GM21576 (cell line): ENCODE measurements at regions not wholly inside any gene's neighbourhood (a gene's known extent, or its start where the extent isn't known, plus 50 kb on each side); places are given as distances from the start of the nearest gene placed in this dataset.

Experiments used
- ATAC-seq: cut with Tn5 transposase; IDR thresholded peaks from one replicate; pipeline ENCODE4 v1.9.1; 2021; ENCODE audit warnings: mild to moderate bottlenecking, moderate library complexity; ENCODE audit not compliant: unreplicated experiment

DNA sequence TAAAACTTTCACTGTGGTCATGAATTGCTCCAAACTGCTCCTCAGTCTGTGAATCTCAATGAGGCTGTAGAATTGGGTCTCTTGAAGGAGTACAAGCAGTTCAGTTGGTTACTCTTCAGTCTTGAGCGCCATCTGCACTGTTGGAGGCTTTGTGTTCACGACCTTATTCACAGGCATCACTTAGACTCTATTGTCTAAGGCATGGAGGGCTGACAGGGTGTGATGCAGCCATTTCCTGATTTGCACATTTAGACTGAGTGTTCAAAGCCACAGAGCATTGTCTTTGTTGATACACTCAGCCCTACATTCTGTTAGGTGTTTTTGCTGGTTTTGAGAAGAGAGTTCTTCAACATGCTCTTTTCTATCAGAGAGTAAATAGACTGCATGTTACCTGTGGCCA lies 355.9 kb upstream of the RIOK2 start:
- no peak for ATAC-seq

DNA sequence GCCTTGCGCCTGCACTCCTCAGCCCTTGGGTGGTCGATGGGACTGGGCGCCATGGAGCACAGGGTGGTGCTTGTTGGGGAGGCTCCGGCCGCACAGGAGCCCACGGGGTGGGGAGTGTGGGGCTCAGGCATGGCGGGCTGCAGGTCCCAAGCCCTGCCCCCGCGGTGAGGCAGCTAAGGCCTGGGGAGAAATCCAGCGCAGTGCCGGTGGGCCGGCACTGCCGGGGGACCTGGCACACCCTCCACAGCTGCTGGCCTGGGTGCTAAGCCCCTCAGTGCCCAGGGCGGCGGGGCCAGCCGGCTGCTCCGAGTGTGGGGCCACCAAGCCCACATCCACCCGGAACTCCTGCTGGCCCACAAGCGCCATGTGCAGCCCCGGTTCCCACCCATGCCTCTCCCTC lies 358.8 kb upstream of the RIOK2 start:
- no peak for ATAC-seq

DNA sequence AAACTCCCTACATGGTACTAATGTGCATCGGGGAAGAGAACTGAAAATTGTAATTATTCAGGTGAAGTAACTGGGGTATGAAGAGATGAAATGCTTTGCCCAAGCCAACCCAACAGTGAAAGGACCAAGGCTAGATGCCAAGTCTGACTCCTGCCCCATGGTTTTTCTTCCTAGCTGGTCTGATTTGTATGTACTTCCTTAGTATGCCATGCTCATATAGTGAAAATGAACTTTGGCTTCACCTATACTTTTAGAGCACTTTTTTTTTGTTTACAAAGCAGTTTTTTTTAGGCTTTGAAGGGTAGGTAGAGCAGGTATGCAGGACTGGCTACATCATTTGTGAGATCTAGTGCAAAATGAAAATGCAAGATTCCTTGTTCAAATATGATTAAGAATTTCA lies 359.4 kb upstream of the RIOK2 start:
- ATAC-seq, result no peak

DNA sequence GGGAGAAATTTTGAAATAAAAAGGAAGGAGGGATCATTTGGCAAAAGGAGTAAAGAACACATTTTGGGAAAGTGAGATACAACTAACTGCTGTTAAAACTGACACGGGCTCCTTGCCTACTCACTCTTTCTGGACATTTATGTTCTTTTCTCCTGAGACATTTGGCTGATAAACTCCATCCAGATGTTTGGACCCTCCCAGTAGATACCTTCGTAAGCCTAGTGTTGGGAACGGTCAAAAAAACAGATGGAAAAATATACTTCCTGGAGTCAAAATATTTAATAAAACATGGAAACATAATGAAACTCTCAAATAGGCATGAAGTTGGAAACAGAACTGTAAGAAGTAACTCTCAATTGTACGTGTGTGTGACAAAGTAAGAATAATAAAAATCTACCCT lies 360.1 kb upstream of the RIOK2 start:
- ATAC-seq, result no peak

DNA sequence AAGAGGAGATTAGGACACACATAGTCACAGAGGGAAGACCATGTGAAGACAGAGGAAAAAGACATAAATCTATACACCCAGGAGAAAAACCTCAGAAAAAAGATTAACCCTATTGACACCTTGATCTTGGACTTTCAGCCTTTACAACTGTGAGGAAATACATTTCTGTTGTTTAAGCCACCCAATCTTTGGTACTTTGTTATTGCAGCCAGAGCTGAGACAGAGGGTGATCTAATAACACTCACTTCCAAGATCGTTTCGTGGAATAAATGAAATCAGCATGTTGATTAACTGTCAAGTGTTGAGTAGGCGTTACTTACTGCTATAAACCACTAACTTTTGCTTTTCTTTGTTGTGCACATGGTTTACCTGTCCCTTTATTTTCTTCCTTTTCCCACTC lies 361.2 kb upstream of the RIOK2 start:
- no peak for ATAC-seq

DNA sequence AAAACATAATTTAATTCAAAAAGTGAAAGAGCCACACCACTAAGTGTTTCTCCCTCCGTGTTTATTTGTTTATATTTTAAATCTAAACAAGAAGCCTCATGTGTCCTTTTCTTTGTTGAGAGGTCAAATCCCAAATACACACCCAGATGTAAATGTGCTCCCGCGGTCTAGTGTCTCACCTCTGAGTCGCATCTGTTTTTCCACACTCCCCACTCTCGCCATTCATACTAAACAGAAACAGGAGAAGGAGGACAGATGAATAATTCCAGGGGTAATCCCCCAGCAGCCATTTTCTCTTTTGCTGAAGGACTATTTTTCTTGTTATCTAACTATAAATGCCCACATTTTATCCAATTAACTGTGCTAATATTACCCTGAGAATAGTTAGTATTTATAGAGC lies 361.6 kb upstream of the RIOK2 start:
- no peak for ATAC-seq

DNA sequence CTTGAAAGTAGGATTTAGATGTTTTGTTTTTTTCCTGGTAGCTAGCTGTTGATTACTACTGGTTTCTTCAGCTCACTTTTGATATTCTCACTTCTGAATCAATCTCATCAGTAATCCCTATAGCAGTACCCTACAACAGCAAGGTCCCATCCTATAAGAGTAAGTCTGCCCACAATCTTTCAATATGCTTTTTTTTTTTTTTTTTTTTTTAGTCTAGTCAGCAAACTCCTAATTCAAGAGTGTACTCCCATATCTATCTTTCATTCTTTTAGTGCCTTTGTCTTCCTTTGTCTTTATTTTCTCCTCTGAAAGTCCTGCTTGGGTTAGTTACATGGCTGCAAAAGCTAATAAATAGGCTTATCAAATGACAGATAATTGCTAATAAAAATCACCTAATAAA lies 362.4 kb upstream of the RIOK2 start:
- no peak for ATAC-seq

DNA sequence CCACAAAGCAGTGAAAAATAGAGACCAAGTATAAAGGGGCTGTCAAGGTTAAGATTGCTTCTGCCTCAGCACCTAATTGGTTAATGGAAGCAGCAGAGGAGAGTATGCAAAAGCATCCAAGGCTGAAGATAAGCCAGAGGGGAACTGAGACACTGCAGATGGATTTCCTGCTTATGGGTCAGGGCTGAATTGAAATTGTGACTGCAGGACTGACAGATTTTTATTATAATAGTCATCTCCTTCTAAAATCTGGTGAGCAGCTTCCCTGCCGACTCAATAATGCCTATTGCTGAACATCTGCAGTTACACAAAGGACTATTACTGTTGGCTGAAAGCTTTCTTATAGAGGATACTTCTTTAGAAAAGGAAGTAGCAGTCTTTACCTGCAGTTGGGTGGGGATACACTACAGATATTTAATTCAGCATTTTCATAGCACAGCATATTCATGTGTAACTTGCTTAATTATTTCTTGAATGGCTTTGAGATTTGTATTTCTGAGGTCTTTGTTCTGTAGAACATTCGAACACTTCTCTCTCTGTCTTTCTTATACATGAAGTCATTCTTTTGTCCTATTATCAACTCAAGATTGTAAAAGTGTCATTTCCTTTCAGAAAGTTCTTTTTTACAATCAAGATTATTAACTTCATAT lies 363.0 kb upstream of the RIOK2 start:
- no peak for ATAC-seq

DNA sequence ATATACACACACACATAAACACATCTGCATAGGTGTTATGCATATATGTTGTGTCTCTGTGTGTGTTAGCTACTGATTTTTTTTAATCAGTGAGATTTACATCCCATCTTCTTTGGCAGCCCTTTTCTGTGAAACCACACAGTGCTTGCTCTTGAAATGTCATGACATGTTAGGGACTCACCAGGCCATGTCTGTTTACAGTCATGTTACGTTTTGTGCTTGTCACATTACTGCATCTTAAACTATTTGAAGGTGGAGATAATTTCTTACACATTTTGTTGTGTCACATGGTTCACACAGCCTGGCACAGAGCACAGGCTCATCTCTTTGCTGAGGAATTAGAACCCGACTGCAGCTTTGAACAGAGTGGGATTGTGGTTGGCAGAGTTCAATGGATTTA lies 364.4 kb upstream of the RIOK2 start:
- ATAC-seq, result no peak

DNA sequence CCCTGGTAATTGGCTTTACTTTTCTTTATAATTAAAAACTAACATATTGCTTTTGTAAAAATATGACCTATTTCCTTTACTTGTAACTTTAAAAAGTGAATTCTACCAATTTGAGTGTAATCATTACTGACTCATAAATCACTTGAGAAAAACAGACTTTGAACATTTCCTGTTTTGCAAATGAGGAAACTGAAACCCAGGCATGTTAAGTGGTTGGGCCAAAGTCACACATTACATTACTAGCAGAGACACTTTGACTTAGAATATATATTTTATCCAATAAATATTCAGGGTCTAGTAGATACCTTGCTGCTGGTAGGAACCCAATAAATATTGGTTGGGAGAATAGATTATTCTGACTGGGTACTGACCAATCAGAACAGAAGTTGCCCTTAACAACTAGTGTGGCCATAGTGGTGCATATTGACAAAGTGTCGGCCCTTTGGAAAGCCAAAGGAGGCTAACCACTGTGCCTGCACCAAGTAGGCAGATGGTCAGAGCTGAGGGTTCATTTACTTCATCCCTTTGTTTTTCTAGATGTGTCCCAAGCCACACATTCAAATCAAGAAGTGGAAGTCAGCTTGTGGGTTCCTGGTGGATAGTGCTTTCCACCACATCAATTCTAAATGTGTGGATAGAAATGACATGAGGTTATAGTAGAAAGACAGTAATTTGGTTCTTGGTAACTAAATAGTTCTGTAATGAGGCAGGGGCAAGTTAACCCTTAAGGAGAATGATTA lies 365.1 kb upstream of the RIOK2 start:
- ATAC-seq, result peak; percentile 88

DNA sequence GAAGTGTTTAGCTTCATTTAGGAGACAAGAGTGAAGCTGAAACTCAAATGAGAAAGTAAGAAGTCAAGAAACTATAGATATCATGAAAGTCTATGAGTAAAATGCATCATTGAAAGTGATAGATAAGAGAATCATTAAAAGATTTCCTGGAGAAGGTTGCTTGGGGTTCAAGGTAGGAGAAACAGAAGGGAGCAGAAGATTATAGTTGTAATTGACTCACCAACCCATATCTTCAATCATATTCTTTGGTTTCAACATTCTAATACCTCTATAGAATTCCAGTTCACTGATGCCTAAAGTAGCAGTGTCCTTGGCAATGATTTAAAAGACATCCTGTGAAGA lies 365.7 kb upstream of the RIOK2 start:
- ATAC-seq, result no peak

DNA sequence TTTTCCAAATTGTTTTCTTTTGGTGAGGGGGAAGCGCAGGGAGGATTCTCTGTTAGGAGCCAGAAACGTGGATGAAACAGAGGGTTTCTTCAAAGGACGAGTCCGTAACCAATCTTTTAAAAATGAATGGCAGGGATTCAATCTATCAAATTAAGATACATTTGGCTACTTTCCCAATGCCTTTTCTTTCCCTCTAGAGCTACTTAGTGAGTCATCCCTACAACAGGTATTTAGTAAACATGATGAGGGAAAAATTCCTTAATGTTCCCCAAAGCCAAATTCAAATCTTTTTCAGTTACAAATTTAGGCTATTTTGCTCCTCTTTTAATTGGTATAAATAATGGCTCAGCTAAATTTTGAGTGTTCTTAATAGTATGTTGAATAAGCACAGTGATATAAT lies 366.4 kb upstream of the RIOK2 start:
- no peak for ATAC-seq

DNA sequence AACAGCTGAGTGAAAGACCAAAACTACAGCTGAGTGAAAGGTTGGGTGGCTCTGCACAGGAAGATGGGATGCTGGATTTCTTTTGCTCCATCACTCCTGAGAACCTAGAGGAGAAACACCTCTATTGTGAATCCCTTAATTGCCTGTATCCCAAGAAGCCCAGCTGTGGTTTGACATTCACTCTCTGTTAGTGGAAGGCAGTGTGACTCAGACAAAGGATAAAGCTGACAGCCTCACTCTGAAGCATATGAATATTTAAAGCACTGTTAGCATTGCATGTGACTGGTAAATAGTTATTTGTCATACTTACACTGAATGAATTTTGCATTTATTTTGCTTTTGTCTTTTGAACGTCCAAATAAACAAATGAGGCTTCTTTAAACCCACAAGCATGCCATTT lies 367.1 kb upstream of the RIOK2 start:
- no peak for ATAC-seq

DNA sequence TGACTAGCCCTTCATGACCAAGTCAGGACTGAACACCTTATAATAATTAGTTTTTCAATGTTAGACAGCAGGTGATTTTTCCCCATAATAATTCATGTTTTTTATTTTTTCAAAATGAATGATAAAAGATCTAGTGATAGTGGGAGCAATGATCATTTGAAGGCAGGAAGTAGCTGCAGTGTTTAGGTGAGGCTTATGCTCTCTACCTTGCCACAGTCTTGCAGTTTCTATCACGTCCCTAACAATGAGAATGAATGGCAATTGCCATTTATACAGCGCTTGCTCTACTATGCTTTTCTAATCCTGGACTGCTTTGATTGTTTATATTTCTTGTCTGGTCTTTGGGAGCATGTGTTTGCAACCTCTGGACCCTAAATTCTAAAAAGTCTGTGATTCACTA lies 367.8 kb upstream of the RIOK2 start:
- ATAC-seq, result no peak

DNA sequence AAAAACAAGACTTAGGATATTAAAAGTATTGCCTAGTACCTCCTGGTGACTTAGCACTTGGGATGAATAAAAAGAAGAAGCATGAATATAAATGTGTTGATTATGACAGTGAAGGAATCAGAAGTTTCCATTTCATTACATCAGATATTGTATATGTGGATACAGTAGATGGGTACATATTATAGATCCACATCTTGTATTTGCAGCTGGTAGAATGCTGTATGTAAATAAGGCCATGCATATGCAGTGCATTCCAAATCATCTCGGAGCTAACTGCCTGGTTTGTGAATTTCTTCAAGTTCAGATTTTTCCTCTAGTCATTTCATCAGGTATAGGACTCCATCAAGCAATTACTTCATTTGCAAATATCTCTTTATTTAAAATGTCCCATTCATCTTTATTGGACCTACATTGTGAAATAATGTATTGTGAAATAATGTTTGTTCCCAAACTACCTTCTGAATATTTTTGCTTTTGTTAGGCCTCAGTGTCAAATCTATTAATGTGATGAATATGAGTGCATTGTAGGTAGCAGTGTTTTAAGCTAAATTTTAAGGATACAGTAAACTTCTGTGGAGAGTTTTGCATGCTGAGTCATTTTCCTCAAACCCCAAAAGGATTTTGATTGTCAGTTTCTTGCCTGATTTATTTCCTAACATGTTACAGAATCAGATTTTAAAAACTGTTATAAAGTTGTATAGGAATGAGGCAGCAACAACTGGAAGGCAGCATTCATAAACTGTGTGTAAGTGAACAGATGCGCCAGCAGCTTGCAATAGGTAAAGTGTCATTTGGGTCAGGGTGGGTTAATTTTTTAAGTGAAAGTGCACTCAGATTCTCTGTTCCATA lies 370.8 kb upstream of the RIOK2 start:
- ATAC-seq, result no peak

DNA sequence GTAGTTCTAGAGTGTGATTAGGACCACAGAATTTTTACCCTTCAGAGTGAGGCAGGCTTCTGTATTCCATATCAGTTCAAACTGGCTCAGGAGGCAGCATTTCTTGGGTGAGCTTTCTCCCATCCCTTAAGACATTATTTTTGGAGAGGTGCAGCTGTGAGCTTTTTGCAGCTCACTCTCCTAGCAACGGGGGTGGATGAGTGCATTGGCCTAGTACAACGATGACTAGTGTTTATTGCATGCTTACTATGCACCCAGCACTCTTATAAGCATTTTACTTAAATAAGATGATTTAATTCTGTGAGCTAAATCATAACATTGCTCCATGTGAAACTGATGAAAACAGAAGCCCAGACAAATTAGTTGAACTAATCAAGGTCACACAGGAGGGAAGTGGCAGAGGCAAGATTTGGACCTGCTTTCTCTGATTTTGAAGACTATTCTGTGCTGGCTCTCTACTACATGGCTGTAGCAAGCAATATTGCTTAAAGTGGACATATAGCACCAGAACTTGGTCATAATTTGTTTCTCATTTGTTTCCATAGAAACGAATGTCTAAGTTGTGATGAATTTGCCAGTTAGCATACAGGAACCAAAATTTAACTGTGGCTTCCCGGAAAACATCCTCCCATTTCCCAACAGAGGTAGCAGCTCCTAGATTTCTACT lies 372.1 kb upstream of the RIOK2 start:
- no peak for ATAC-seq

DNA sequence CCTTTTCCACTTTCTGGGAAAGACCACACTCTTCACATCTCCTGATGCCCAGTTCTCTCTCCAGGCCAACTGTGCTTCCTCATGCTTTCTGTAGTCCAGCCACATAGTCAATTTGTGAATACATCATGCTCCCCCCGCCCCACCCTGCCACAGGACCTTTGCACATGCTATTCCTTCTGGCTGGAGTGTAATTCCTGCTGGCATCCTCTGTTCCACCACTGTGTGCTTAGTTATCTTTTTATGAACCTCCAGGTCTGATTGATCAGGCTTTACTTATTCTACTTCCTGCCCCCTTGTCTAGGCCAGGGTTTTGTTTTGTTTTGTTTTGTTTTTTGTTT lies 372.6 kb upstream of the RIOK2 start:
- no peak for ATAC-seq

DNA sequence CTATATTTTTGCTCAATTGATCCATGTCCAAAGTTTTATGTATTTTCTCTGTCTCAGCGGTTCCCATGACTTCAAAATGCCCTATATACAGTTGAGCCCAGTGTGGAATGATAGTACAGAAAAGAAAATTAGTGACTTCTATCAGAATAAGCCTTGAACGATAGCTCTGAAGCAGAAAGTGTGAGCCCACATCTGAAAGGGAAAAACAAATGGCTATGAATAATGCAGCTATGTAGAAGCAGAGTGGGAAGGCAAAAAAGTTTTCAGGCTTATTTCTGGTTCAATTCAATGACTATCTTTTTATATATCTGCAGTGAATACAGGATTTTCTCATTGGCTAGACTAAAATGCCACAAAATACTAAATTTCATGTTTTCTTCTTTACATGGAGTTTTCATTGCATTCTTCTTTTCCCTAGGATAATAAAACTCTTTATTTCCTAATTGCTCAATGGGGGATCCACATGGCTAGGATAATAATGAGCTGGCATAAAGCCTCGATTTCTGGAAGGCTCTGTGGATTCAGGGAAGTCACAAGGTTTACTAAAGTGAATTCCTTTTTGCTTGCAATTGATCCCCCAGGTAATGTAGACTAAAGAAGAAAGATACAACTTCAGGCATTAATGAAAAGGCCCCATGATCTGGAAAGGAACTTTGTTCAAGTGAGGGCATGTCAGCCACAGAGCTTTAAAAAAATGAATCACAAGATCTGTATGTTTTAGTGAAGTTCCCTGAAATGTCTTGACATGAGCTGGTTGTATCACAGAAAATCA lies 377.0 kb upstream of the RIOK2 start:
- ATAC-seq, result no peak

DNA sequence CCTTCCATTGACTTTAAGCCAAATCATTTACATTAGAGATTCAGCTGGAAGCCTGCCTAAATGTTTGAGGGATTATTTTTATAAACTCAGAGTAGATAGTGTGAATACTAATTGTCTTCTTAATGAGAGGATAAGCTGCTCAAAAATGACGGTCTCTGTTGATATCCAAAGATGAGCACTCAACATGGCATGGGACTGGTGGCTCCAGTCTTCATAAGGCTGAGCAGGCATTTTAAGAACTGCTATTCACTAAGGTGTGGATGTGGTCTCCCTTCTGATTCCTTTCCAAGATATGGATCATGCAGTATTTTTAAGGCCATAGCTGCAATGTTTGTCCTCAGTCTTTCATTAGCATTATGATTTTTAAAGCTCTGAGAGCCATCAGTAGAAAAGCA lies 377.5 kb upstream of the RIOK2 start:
- no peak for ATAC-seq

DNA sequence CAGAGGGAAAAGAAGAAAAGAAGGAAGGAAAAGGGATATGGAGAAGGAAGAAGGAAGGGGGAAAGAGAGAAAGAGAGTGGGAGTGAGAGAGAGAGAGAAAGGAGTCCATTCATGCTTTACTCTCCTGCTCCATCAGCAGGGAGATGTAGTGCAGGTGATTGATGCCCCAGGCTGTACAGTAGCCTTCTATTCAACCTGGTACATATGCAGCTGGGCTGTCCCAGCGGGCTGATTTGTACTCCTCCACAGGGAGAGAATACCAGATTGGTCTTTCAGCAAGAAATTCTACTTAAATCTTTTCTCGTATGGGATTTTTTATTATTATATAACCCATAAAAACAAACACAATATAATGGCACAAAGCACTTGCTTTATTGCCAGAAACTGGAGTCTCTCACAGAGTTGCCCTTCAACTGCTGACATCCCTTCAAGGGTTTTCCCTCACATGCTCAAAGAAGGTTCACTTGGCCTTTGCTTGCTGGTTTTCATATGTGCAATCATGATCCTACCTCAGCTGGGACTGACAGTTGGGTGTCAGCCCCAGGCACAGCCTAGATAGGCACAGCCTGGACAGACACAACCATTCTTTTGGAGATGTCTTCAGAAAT lies 380.1 kb upstream of the RIOK2 start:
- no peak for ATAC-seq

DNA sequence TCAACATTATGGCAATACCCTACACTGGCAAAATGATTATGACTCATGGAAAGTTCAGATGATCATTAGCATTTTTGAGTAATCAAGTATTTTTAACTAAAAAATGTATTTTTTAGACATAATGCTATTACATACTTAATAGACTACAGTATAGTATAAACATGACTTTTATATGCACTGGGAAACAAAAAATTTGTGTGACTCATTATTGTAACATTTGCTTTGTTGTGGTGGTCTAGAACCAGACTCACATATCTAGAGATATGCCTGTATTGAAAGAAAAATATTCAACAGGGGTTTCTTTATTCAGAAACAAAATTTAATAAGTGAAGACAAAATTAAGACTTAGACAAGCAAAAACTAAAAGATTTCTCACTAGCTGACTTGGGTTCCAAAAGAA lies 385.3 kb upstream of the RIOK2 start:
- no peak for ATAC-seq
